ENCODE measurements at regions not wholly inside any gene's neighbourhood (a gene's known extent, or its start where the extent isn't known, plus 50 kb on each side); places are given as distances from the start of the nearest gene placed in this dataset.
"Not testable (repeated sequence)": the region's sequence is repeated elsewhere in the genome, so short reads cannot be mapped to it uniquely, and the experiment has no call there.

DNA sequence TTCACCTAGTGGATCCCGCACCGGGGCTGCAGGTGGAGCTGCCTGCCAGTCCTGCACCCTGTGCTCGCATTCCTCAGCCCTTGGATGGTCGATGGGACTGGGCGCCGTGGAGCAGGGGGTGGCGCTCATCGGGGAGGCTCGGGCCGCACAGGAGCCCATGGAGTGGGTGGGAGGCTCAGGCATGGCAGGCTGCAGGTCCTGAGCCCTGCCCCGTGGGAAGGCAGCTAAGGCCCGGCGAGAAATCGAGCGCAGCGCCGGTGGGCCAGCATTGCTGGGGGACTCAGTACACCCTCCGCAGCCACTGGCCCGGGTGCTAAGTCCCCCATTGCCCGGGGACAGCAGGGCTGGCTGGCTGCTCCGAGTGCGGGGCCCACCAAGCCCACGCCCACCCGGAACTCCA lies 52.6 kb downstream of the SLC41A2 start:
- not testable (repeated sequence) for TF ChIP-seq KDM5A (IDR thresholded peaks at IDR 0.05; ENCODE audit: low read length); TAF1 (IDR thresholded peaks at IDR 0.05; ENCODE audit: low read depth, low read length); SIN3A (conservative IDR thresholded peaks at IDR 0.05 in 1 of 2, IDR thresholded peaks at IDR 0.05 in 1 of 2; ENCODE audit: low read depth in 1 of 2, low read length in 2 of 2); TCF12 (IDR thresholded peaks at IDR 0.05; ENCODE audit: low read depth, low read length); RBBP5 (IDR thresholded peaks at IDR 0.05; ENCODE audit: borderline replicate concordance, low read depth, low read length); GABPA (IDR thresholded peaks at IDR 0.05; ENCODE audit: borderline replicate concordance, insufficient read depth, low read length); KDM1A (IDR thresholded peaks at IDR 0.05; ENCODE audit: borderline replicate concordance, low read length); CHD2 (IDR thresholded peaks at IDR 0.05; ENCODE audit: low read length); POLR2AphosphoS5 (IDR thresholded peaks at IDR 0.05; ENCODE audit: low read depth, low read length); EZH2 (IDR thresholded peaks at IDR 0.05; ENCODE audit: low read depth, low read length, severe bottlenecking); POLR2A (IDR thresholded peaks at IDR 0.05; ENCODE audit: control extremely low read depth in 1 of 2, low read depth in 2 of 2, low read length in 2 of 2); YY1 (IDR thresholded peaks at IDR 0.05; ENCODE audit: low read depth, low read length)
- TF ChIP-seq, protein P1, sequence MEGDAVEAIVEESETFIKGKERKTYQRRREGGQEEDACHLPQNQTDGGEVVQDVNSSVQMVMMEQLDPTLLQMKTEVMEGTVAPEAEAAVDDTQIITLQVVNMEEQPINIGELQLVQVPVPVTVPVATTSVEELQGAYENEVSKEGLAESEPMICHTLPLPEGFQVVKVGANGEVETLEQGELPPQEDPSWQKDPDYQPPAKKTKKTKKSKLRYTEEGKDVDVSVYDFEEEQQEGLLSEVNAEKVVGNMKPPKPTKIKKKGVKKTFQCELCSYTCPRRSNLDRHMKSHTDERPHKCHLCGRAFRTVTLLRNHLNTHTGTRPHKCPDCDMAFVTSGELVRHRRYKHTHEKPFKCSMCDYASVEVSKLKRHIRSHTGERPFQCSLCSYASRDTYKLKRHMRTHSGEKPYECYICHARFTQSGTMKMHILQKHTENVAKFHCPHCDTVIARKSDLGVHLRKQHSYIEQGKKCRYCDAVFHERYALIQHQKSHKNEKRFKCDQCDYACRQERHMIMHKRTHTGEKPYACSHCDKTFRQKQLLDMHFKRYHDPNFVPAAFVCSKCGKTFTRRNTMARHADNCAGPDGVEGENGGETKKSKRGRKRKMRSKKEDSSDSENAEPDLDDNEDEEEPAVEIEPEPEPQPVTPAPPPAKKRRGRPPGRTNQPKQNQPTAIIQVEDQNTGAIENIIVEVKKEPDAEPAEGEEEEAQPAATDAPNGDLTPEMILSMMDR (IDR thresholded peaks at IDR 0.05; ENCODE audit: control extremely low read depth in 1 of 3, insufficient read depth in 1 of 3, low read depth in 1 of 3, low read length in 3 of 3), result not testable (repeated sequence)
- TF ChIP-seq, protein P2, sequence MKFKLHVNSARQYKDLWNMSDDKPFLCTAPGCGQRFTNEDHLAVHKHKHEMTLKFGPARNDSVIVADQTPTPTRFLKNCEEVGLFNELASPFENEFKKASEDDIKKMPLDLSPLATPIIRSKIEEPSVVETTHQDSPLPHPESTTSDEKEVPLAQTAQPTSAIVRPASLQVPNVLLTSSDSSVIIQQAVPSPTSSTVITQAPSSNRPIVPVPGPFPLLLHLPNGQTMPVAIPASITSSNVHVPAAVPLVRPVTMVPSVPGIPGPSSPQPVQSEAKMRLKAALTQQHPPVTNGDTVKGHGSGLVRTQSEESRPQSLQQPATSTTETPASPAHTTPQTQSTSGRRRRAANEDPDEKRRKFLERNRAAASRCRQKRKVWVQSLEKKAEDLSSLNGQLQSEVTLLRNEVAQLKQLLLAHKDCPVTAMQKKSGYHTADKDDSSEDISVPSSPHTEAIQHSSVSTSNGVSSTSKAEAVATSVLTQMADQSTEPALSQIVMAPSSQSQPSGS (IDR thresholded peaks at IDR 0.05; ENCODE audit: low read length), result not testable (repeated sequence)

Measured in H1 (cell line).